GM19452 (cell line): ENCODE measurements at regions not wholly inside any gene's neighbourhood (a gene's known extent, or its start where the extent isn't known, plus 50 kb on each side); places are given as distances from the start of the nearest gene placed in this dataset.

Experiments
- ATAC-seq: cut with Tn5 transposase; IDR thresholded peaks from one replicate; pipeline ENCODE4 v1.9.1; 2021; ENCODE audit not compliant: unreplicated experiment

DNA sequence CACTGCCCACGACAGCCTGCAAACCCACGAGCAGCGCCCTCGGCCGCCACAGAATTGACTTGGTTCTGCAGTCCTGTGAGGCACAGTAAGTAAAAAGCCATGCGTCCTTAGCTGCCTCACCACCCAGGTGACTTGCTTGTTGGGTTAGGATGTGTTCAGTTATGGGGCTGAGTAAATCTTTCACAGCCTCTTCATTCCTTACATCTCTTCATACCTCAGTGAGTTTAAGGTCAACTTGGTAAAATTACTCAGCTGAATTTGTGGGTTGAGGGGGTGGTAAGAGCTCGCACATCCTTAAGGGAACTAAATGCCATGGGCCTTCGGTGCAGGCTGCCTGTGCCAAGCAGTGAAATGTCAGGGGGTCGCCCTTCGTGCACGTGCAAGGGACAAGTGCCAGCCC lies 165.2 kb upstream of the ALKAL2 start:
- no peak for ATAC-seq

DNA sequence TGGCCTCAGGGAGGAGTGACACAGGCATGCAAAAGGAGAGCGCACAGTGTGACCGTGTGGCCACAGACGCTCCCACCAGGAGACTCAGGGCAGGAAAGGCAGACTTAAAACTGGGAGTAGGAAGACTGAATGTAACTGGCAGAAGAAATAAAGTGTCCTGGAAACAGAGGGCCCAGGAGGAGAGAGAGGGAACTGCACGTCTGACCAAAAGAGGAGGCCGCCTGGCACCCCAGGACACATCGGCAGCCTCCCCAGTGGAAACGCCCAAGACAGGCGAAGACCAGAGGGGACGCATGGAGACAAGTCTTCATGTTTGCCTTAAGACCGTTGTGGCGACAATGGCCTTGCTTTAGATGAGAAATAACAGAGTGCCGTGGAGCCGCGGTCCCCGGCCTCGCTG lies 163.6 kb upstream of the ALKAL2 start:
- ATAC-seq, result no peak

DNA sequence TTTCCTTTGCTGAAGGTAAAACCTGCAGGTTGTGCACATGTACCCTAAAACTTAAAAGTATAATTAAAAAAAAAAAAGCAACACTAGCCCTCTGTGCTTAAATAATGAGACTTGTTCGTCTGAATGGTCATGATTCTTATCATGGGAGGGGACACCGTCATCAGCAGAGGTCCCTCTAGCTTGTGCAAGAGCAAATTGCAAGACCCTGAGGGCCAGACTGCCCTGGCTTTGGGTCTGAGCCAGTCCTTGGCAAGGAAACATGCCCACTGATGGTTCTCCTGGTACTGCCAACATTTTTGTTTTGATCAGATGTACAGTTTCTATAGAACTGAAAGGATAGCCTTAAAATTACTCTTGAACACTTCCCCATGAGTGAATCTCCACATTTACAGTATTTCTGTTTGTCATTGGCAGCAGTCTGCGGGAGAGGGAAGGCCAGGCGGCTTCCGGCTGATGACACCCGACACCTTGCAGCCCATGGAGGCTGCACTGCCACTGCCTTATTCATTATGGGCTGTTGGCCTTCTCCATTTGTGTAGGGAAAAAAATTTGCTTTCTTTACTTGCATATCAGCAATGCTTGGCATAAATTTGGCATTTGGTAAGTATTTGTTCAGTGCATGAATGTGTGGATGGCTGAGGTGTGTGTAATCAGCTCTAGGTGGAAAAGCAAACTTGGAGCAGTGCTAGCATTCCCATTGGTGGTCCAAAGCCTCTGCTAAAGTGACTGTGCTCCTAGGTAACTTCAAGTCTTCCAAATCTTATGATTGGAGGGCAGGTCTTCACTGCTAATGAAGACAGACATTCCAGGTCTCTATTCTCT lies 161.6 kb upstream of the ALKAL2 start:
- ATAC-seq, result no peak

DNA sequence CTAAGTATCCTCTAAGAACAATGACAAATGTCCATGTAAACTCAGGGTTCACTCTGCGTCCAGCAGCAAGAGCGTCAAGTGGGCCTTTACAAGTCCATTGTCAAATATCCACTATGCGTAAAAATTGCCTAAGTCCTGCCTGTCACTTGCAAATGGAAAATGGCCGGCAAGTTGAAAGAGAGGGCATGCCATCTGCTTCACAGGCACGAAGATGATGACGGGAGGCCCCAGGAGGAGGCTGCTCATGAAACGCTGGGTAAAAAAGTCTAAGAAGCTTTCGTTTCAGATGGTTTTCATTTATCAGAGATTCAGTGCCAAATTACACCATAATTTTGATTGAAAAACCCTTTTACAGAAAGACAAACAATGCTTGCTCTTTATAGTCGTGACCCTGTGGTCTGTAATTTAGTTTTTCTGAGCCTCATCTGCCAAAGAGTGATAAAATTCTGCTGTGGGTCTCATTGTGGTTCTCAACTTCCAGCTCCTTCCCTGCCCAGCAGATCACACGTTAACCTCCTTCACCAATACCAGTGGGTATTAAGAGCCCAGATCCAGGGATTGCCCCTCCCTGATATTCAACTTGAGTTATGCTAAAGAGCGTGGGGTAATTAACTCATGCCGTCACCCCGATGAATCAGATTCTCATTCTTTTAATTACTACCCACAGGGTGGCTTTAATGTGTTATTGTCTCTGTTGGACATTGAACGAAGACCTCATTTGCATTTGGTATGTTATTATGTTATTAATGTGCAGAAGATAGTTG lies 160.2 kb upstream of the ALKAL2 start:
- ATAC-seq, result no peak

DNA sequence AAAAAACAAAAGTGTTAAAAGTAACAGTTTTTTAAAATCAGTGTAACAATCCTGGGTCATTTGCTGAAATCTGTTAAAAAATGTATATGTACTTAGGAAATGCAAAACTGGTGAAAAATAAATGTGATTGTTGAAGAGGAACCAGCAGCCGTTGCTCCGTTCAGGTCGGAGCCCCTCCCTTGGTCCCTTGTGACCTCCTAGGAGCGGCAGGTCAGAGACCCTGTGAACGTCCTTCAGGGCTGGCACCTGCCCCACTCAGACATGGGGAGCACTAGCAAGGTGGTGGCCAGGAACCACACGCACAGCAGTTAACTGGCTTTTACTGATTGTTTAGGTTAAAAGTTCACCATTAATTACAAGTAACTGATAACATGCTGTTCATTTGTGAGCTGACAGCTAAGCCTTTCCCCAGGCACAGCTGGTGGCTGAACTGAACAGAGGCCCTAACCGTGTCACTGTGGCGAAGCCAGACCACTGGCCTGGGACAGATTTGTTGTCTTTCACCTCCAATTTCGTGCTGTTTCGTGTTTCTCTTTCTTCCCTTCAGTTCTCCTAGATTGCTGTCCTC lies 159.2 kb upstream of the ALKAL2 start:
- ATAC-seq, result no peak

DNA sequence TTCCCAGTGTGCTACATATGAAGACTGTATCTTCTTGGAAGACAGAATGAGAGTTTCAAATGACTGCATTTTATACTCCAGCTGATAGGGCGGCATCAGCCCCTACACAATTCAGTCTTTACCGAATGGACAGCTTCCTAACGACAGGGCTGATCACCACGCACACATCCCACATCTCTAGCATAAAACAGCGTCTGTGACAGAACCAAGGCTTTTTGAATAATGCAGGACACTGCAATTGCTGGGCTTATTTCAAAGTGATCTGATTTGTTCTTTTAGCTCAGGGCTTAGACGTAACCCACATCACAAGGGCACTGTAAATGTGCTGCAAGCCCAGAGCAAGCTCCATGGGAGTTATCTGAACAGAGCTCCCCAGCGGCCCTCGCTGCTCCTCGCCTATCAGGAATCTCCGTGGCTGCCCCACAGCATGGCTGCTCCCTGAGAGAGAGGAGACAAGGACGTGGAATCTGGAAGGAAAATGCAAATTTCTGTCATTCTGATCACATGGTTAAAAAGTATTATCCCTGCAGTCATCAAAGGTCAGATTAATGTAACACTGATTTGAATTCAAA lies 158.5 kb upstream of the ALKAL2 start:
- no peak for ATAC-seq

DNA sequence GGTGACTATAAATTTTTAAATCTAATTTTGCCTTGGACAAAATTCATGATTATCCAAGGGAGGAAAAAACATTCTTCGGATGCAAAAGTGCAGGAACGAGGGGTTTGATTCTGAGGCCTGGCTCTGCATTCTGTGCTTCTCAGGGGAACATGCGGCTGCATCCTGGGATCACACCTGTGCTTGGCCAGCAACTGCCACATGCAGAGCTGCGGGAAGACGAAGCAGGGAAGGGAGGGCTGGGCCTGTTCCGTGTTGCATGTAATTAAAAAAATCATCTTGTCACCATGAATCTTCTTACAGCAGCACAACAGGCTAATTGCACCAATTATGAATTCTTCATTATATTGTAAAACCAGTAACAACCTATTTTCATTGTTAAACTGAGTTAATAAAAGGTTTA lies 158.0 kb upstream of the ALKAL2 start:
- ATAC-seq, result no peak

DNA sequence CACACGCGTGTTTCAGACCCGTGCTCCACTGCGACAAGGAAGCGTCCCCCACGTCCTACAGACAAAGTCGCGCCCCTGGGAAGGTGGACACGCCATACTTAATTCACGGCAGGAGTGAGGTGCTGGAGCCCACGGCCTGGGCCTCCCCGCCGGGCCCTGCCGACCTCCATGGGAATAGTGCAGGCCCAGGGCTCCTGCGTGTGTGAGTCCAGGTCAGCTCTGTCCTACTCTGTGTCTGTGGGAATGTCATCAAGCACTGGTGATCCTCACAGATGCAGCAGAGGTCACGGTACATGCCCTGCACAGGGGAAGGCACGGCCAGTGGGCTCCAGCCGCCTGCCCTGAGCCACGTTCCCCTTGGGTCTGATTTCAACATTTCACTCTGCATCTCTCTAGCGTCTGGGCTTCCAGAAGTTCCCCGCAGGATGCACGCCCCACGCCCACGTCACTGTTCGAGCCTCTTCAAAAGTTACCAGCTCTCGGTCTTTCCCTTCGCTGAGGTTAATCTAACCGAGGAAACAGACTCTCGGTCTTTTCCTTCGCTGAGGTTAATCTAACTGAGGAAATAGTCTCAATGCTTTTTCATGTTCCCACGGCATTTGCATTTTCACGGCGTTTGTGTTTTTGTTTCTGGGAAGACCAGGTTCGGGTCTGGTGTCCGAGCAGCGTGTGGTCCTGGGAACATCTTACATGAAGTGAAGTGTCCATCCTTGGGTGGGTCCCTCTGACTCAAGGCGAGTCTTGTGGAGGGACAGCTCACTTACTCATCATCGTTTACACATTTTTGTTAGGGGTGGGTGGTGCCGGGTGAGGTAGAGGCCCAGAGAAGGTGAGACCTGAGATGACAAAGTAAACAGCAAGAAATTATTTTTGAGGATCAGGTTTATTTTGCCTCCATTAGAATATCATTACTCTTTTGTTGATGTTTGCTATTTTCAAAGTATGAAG lies 157.3 kb upstream of the ALKAL2 start:
- no peak for ATAC-seq

DNA sequence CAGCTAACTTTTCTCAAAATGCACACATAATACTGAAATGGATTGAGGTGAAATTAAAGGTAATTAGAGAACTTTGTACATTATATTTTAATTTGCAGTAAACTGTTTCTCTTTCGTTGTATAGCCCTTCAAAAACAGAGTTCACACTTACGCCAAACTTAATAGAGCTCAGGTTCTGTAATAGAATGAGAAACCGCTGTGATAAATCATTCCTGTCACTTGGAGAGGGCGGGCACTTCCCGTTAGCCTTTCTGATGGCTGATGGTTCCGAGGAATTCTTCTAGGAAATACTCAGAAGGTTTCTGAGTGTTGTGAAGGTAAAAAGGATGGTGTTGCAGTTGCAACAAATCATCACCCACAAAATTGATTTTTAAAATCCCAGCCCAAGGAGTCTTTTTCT lies 155.8 kb upstream of the ALKAL2 start:
- ATAC-seq, result no peak

DNA sequence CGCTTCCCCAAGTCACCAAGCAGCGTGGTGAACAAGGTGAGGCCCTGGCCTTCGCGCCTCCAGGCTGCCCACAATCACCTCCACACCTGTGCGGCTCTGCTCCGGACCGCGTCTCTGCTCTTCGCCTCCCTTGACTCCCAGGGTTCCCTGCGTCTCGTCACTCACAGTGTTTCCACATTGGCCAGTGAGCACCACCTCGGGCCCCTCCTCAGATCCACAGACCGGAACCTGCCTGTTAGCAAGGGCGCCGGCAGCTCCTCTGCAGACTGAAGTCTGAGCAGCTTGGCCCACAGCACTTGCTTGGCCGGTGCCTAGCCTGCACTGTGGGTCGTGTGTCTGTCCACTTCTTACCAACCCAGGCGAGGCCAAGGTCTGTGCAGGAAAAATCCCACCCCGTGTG lies 155.3 kb upstream of the ALKAL2 start:
- ATAC-seq, result no peak

DNA sequence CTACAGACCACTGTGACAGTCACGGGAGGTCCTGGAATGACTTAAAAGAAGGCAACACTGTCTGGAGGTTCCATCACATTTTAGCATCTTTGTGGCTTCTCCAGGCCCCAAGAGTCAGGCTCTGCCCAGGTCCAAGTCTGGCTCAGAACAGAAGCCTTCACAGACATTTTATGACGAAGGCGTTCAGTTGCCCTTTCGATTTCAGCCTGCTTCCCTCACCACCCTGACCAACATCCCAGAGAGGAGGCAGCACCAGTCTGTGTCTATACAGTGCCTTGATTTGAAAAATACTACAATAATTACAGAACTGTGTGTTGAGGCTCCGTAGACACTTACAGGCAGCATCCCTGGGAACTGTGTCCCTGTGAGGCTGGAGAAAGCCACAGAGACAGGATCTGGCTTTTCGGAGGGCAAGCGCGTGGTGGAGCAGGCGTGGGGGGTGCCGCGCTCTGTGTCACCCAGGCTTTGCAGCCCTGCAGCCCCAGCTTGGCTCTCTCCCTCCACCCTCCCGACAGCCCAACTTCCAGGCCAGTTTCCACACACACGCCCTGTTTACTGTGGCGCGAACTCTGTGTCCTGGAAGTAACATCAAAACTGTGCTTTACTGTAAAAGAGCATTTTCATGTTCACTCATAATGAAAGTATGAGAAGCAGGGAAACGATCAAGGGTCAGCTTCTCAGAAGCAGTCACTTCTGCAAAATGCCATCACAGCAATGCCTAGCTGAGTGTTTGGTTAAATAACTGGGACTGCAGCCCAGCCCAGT lies 153.5 kb upstream of the ALKAL2 start:
- ATAC-seq, result no peak

DNA sequence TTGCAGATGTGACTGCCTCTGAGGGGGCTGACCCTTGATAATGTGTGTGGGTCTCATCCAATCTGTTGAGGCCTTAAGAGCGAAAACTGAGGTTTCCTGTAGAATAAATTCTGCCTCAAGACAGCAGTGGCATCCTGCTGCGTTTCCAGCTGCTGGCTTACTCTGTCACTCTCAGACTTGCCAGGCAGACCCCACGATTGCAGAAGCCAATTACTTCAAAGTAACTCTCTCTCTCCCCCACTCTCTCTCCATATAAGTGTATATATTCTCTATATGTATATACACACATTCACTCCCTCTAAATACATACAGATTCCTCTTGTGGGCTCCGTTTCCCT lies 152.5 kb upstream of the ALKAL2 start:
- ATAC-seq, result no peak

DNA sequence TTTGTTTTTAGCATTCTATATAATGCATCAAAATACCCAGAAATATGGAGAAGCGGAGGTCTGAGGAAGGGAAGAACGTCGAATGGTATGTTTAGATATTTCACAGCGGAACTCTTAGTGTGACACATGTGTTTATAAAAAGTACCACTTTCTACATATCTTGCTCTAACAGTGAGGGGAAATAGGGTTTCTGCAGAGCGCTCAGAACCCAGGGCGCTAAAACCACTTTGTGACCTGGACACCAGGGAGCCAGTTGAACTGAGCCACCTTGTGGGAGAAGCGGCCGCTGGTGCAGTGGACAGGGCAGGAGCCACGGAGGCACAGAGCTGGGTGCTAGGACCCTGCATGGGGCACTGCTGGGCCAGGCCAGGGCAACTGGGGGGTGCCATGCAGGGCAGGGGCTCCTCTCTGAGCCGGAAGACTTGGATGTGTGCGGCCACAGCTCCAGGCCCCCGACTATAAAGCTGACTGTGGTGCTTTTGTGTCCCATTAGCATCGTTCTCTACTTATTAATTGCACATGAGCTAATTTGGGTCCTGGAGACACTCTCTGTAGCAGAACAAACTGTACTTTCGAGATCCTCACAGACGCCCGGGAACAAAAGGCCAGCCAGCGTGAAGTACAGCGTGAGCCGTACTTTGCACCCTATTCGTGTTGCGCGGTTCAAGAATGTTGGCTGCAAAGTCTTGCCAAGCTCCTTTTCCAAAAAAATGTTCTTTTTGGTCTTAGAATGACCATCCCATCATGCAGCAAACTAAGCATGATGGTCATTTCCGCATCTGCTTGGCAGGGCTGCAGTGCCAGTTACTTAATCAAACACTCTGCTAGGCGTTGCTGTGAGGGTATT lies 151.9 kb upstream of the ALKAL2 start:
- no peak for ATAC-seq

DNA sequence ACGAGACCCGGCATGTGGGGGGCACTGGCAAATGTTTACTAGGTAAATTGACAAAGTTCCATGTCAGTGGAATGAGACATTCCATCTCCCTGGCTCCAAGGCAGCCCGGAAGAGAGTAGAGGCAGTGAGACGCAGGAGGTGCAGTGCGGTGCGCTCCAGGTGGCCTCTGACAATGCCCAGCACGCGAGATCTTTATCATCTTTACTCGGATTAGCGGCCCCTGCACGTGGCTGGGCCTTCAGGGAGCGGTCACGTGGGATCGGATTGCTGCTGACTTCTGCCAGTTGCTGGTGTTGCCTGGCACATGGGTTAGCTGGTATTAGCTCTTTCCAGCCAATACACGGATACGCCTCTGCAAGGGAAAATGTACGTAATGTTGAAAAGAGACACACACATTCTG lies 151.2 kb upstream of the ALKAL2 start:
- ATAC-seq, result no peak

DNA sequence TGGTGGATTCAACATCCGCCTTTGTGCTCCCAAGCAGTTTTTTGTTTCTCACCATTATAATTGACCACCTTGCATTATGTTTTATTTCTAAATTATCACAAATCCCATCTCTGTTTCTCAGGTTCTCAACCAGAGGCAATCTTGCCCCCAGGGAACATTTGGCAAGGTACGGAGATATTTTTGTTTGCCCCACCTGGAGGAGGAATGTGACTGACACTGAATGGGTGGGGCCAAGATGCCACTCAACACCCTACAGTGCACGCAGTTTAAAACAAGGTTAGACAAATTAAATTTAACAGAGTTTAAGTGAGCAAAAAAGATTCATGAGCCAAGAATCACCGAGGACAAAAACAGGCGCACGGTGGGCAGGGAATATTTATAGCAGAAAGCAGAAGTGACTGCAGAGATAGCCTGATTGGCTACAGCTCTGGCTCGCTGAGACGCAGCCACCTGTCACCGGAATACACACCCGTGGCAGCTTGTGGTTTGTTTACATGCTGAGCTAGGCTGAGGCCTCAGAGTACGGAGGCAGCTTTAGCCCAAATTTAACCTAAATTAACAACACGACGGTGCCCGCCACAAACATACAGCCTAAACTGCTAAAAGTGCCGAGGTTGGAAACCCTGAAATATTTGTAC lies 150.0 kb upstream of the ALKAL2 start:
- peak; percentile 94 for ATAC-seq

DNA sequence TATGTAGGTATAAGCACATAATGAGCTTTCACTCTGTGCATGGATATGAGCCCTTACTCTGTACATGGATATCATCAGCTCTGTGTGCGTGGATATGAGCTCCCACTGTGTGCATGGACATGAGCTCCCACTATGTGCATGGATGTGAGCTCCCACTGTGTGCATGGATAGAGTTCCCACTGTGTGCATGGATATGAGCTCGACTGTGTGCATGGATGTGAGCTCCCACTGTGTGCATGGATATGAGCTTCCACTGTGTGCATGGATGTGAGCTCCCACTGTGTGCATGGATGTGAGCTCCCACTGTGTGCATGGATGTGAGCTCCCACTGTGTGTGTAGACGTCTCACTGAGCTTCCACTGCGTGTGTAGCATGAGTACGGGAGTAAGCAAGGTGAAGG lies 149.3 kb upstream of the ALKAL2 start:
- ATAC-seq, result no peak

DNA sequence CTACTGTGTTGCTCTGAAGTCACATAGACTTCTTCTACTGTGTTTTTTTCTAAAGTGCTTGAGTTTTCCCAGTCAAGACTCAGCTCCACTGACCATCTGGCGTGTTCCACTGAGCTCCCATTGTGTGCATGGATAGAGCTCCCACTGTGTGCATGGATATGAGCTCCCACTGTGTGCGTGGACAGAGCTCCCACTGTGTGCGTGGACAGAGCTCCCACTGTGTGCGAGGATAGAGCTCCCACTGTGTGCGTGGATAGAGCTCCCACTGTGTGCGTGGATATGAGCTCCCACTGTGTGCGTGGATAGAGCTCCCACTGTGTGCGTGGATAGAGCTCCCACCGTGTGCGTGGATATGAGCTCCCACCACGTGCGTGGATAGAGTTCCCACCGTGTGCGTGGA lies 148.3 kb upstream of the ALKAL2 start:
- no peak for ATAC-seq

DNA sequence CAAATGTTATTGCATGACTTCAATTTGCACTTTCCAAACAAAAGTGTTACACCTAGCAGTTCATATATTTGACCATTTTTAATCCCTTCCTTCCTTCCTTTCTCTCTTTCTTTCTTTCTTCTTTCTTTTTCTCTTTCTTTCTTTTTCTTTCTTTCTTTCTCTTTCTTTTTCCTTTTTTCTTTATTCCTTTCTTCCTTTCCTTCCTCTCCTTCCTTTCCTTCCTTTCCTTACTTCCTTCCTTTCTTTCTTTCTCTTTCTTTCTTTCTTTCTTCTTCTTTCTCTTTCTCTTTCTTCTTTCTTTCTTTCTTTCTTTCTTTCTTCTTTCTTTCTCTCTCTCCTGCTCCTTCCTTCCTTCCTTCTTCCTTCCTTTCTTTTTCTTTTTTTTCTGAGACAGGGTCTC lies 146.7 kb upstream of the ALKAL2 start:
- ATAC-seq, result no peak

DNA sequence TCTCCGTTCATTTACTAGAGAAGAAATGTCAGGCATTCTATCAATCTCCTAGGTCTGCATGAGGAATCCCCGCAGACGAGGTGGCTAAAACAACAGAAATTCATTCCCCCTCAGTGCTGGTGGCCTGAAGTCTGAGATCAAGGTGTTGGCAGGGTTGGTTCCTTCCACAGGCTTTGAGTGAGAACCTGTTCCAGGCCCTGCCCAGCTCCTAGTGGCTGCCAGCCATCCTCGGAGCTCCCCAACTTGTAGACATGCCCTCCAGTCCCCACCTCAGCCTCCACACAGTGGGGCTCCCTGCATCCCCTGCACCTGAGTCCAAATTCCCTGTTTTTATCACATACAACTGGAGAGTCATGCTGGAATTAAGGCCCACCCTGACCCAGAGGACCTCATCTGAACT lies 145.3 kb upstream of the ALKAL2 start:
- no peak for ATAC-seq
